Ishikawa (cell line): ENCODE measurements at regions not wholly inside any gene's neighbourhood (a gene's known extent, or its start where the extent isn't known, plus 50 kb on each side); places are given as distances from the start of the nearest gene placed in this dataset.

ENCODE experiments used
- CEBPB ChIP-seq: IDR thresholded peaks from 2 replicates; pipeline ENCODE4 v1.6.1; 2012
- CREB1 ChIP-seq: IDR thresholded peaks from 2 replicates; pipeline ENCODE4 v1.6.1; 2012; ENCODE audit warnings: low read depth
- EGR1 ChIP-seq: IDR thresholded peaks from 2 replicates; pipeline ENCODE4 v1.6.1; 2012
- EP300 ChIP-seq: IDR thresholded peaks from 2 replicates; pipeline ENCODE4 v1.6.1; 2012; ENCODE audit warnings: borderline replicate concordance
- FOXM1 ChIP-seq: IDR thresholded peaks from 2 replicates; pipeline ENCODE4 v1.6.1; 2012; ENCODE audit warnings: low read depth, borderline replicate concordance
- NFIC ChIP-seq: IDR thresholded peaks from 2 replicates; pipeline ENCODE4 v1.6.1; 2012
- RAD21 ChIP-seq: IDR thresholded peaks from 2 replicates; pipeline ENCODE4 v1.6.1; 2012; ENCODE audit warnings: low read depth
- REST ChIP-seq: IDR thresholded peaks from 2 replicates; pipeline ENCODE4 v1.6.1; 2012; ENCODE audit warnings: low read depth, mild to moderate bottlenecking
- TAF1 ChIP-seq: IDR thresholded peaks from 2 replicates; pipeline ENCODE4 v1.6.1; 2012; ENCODE audit warnings: low read depth, mild to moderate bottlenecking
- TCF12 ChIP-seq: IDR thresholded peaks from 2 replicates; pipeline ENCODE4 v1.6.1; 2012; ENCODE audit warnings: low read depth
- TEAD4 ChIP-seq: IDR thresholded peaks from 2 replicates; pipeline ENCODE4 v1.6.1; 2012
- YY1 ChIP-seq: IDR thresholded peaks from 2 replicates; pipeline ENCODE4 v1.6.1; 2012; ENCODE audit warnings: low read depth
- ZBTB7A ChIP-seq: IDR thresholded peaks from 2 replicates; pipeline ENCODE4 v1.6.1; 2012; ENCODE audit warnings: low read depth
- TF ChIP-seq, protein P1 (sequence below): IDR thresholded peaks from 2 replicates; pipeline ENCODE4 v1.6.1; 2012
- TF ChIP-seq, protein P2 (sequence below): IDR thresholded peaks from 2 replicates; pipeline ENCODE4 v1.6.1; 2012

DNA sequence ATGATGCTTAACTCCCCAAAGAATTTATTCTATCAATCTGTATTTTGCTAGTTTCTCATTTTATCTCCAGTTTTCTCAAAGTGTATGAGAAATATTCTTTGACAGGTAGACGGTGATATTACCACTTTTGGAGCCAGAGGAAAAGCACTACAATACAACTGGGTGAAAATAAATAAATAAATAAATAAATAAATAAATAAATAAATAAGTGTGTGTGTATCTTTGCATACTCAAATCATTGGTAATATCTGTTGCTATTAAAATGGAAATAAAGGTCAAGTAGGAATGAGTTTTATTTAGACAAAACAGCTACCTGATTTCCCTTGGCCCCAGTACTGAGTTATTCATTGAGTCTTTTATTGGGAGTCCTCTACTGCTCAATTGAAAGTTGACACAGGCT lies 114.3 kb downstream of the RBMX2 start:
- TF ChIP-seq RAD21 (no peak), ZBTB7A (no peak)

DNA sequence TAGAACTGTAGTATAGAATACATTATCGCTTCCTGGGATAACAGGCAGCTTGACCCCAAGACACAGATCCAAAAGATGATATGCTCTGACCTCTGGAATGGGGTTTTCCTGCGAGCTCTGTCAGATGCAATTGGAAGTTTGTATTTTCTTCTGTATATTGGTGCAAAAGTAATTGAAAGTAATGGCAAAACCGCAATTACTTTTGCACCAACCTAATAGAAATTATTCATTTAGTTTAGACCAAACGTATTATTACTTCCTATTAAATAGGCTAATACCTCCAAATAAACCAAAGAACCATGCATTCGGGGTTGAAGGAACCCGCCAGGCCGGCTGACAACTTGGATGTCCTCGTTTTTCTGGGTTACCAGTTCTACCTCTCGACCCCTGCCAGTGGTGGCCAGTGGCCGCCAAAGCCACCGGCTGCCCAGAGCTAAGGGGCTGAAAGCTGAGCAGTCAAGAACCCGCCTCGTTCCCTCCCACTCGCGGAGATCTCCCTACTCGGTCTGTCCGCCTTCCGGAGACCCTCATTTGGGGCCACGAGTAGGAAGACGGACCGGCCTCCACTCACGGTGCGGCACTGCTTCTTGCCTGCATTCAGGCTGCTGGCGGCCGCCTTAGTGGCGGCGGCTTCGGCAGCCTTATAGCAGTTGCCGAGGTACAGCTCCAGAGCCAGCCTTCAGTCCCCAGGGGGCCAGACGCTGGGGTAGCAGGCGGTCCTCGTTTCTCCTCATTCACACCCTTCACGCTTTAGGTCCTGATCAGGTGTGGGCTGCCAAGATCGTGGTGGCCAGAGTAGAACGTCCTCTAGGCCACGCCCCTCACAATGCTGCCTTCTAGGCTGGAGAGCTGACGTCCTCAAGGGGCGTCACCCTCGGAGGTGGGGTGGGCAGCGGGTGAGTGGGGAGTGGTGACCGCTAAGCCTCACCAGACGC lies 121.9 kb downstream of the RBMX2 start:
- TF ChIP-seq EP300 (no peak), EGR1 (no peak), TEAD4 (no peak), ZBTB7A (no peak), CREB1 (no peak), RAD21 (no peak), TCF12 (no peak)
- TF ChIP-seq, protein P1, sequence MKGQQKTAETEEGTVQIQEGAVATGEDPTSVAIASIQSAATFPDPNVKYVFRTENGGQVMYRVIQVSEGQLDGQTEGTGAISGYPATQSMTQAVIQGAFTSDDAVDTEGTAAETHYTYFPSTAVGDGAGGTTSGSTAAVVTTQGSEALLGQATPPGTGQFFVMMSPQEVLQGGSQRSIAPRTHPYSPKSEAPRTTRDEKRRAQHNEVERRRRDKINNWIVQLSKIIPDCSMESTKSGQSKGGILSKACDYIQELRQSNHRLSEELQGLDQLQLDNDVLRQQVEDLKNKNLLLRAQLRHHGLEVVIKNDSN = no peak
- TF ChIP-seq, protein P2, sequence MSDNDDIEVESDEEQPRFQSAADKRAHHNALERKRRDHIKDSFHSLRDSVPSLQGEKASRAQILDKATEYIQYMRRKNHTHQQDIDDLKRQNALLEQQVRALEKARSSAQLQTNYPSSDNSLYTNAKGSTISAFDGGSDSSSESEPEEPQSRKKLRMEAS = peak; percentile 39; the same call in 1 of the 2 replicates

DNA sequence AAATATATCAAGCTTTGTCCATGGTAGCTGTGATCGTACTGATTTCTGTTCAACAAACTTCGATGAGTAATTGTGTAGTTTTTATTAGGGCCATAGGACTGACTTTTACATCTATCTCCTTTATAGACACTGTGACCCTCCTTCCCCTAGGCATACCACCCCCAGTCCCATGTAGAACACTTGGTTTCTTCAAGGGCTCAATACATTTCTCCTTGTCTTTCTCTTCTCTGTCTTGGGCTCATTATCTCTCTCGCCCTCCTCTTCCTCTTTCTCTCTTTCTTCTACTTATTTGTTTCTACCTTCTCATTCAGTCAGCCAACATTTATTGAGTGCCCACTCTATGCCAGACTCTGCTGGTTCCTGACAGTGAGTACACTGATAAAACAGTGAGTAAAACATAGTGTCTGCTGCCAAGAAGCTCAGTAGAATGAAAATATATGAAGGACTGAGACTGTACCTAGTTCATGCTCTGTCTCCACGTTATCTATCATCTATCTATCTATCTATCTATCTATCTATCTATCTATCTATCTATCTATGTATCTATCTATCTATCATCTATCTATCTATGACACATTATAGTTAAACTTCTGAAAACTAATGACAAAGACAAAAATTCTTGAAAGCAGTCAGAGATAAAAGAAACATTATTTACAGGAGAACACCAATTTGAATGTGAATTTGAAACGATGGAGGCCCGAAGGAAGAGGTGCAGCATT lies 122.8 kb downstream of the RBMX2 start:
- TF ChIP-seq RAD21 (no peak), FOXM1 (no peak), REST (no peak), CEBPB (no peak), CREB1 (no peak), TEAD4 (no peak), ZBTB7A (no peak), NFIC (no peak), TAF1 (no peak), EP300 (no peak), TCF12 (no peak), YY1 (no peak), EGR1 (no peak)
- TF ChIP-seq, protein P2 = no peak
- TF ChIP-seq, protein P1 = no peak

GRCh38 chrX:130529531-130529930 lies 127.7 kb downstream of the RBMX2 start:
- TF ChIP-seq NFIC (no peak), EGR1 (no peak), TEAD4 (no peak), TCF12 (no peak), CEBPB (no peak), CREB1 (no peak), EP300 (no peak), YY1 (no peak), RAD21 (no peak), ZBTB7A (no peak), TAF1 (no peak), FOXM1 (no peak), REST (no peak)
- TF ChIP-seq, protein P2 = no peak
- TF ChIP-seq, protein P1 = no peak

DNA sequence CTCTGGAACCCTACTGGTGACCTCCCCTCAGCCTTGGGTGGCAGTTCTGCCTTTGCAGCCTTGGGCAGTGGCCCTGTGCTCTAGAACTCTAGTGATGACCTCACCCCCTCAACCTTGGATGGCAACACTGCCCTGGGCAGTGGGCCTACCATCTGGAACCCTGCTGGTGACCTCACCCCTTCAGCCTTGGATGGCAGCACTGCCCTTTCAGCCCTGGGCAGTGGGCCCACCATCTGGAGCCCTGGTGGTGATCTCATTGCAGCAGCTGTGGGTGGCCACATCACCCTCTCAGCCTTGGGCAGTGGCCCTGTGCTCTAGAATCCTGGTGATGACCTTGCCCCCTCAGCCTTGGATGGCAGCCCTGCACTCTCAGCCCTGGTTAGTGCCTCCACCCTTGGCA lies 129.3 kb downstream of the RBMX2 start:
- TF ChIP-seq CEBPB (no peak), CREB1 (no peak), REST (no peak), EP300 (no peak), TAF1 (no peak)
- TF ChIP-seq, protein P1 = no peak
